Thyroid gland (tissue), 4 donors: ENCODE measurements at regions not wholly inside any gene's neighbourhood (a gene's known extent, or its start where the extent isn't known, plus 50 kb on each side); places are given as distances from the start of the nearest gene placed in this dataset.

ENCODE experiments used
- POLR2A ChIP-seq, 2 donors: fragments of 450-650 bp; IDR thresholded peaks; one replicate each; pipeline ENCODE4 v1.6.1; 2017; ENCODE audit warnings: antibody characterized with exemption in 2 of 2, mild to moderate bottlenecking in 2 of 2, moderate library complexity in 1 of 2
- TF ChIP-seq, protein P1 (sequence below), 6 experiments: fragments of 200-600 bp in 3 of 6; fragments of 450-650 bp in 3 of 6; sonication (generic) in 3 of 6; IDR thresholded peaks; one replicate each; pipeline ENCODE4 v1.5.1; 2016 to 2019; ENCODE audit warnings: antibody characterized with exemption in 6 of 6, mild to moderate bottlenecking in 2 of 6, inconsistent platforms in 1 of 6, moderate library complexity in 1 of 6

- TF ChIP-seq, protein P1, sequence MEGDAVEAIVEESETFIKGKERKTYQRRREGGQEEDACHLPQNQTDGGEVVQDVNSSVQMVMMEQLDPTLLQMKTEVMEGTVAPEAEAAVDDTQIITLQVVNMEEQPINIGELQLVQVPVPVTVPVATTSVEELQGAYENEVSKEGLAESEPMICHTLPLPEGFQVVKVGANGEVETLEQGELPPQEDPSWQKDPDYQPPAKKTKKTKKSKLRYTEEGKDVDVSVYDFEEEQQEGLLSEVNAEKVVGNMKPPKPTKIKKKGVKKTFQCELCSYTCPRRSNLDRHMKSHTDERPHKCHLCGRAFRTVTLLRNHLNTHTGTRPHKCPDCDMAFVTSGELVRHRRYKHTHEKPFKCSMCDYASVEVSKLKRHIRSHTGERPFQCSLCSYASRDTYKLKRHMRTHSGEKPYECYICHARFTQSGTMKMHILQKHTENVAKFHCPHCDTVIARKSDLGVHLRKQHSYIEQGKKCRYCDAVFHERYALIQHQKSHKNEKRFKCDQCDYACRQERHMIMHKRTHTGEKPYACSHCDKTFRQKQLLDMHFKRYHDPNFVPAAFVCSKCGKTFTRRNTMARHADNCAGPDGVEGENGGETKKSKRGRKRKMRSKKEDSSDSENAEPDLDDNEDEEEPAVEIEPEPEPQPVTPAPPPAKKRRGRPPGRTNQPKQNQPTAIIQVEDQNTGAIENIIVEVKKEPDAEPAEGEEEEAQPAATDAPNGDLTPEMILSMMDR (IDR thresholded peaks at IDR 0.05), result no peak
- no peak for TF ChIP-seq POLR2A (IDR thresholded peaks at IDR 0.05)
Observed at GRCh38 chr18:75521816-75522215, 94.3 kb upstream of the SMIM21 start.
